ENCODE measurements at regions not wholly inside any gene's neighbourhood (a gene's known extent, or its start where the extent isn't known, plus 50 kb on each side); places are given as distances from the start of the nearest gene placed in this dataset.
"Not testable (repeated sequence)": the region's sequence is repeated elsewhere in the genome, so short reads cannot be mapped to it uniquely, and the experiment has no call there.

DNA sequence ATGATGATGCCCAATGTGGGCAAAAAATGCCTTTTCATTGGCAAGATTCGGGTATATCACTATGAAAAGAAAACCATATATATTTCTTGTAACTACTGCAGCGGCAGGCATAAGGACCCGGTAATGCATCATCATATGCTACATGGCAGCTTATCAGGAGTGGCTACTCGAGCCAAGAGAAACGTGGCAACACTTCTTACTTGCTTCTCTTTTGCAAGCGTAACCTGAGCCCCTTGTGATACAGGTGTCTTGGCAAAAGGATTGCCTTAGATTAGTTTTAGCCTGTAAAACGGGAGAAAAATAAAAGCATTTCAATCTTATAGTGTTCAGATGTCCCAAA, 280.3 kb downstream of the SPRY1 start:
- DNase-seq = no peak

DNA sequence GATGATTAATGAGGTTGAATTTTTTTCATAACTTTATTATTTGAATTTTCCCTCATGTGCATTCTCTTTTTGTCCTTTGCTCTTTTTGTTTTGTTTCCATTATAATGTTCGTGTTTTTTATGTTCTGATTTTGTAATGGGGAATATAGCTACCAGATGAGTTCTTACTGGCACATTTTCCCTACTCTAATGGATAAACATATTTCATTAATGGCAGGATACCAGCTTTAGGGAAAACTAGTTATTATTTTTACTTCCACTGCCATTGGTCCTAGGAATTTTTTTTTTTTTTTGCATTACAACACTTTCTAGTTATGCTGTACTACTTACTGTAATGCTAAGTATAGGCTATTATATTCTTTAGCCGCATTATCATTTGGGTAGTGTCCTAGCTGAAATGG, 286.3 kb downstream of the SPRY1 start:
- no peak for DNase-seq

DNA sequence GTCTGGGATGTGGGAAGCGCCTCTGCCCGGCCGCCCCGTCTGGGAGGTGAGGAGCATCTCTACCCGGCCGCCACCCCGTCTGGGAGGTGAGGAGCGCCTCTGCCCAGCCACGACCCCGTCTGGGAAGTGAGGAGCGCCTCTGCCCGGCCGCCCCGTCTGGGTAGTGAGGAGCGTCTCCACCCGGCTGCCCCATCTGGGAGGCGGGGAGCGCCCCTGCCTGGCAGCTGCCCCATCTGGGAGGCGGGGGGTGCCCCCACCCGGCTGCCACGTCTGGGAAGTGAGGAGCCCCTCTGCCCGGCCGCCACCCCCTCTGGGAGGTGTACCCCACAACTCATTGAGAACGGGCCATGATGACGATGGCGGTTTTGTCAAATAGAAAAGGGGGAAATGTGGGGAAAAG, 288.3 kb downstream of the SPRY1 start:
- not testable (repeated sequence) for DNase-seq

DNA sequence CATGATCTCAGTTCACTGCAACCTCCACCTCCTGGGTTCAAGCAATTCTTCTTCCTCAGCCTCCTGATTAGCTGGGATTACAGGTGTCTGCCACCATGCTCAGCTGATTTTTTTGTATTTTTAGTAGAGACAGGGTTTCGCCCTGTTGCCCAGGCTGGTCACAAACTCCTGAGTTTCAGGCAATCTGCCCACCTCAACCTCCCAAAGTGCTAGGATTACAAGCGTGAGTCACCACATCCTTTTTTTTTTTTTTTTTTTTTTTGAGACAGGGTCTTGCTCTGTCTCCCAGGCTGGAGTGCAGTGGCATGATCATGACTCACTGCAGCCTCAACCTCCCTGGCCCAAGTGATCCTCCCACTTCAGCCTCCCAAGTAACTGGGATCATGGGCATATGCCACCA, 298.9 kb downstream of the SPRY1 start:
- not testable (repeated sequence) for DNase-seq

DNA sequence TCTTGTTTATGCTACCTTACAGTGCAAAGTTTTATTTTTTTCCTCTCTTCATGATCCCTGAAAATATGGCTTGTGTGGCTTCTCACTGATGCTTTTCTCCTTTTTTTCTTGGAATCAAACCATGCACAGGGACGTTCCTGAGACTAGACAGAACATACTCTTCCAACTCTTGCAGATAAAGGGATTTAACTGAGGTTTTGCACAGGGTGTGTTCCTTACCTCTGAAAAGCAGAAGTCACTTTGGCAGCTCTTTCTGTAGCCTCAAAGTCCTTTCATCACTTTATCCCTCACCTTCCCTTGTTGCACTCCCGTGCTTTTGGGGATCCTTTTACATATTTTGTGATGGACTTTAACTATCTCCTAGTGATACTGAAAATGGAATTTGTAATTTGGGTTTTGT, 300.1 kb downstream of the SPRY1 start:
- DNase-seq = peak; percentile 25 to 54

DNA sequence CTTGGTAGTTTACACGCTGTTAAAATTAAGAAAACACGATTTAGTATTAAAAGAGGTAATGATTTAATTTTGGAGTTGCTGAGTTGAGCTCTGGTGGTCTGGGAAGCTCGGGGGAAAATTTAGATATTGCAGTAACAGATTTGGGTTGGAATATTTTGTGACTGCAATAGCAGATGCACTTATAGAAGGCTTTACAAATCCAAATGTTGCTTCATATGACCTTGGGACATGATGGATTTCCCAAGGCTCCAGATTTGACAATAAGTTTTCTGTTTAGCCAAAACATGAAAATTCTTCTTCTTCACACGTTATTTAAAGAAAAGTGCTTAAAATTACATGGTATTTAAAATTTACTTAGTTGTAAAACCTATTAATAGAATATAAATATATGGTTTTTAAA, 302.0 kb downstream of the SPRY1 start:
- DNase-seq = no peak

DNA sequence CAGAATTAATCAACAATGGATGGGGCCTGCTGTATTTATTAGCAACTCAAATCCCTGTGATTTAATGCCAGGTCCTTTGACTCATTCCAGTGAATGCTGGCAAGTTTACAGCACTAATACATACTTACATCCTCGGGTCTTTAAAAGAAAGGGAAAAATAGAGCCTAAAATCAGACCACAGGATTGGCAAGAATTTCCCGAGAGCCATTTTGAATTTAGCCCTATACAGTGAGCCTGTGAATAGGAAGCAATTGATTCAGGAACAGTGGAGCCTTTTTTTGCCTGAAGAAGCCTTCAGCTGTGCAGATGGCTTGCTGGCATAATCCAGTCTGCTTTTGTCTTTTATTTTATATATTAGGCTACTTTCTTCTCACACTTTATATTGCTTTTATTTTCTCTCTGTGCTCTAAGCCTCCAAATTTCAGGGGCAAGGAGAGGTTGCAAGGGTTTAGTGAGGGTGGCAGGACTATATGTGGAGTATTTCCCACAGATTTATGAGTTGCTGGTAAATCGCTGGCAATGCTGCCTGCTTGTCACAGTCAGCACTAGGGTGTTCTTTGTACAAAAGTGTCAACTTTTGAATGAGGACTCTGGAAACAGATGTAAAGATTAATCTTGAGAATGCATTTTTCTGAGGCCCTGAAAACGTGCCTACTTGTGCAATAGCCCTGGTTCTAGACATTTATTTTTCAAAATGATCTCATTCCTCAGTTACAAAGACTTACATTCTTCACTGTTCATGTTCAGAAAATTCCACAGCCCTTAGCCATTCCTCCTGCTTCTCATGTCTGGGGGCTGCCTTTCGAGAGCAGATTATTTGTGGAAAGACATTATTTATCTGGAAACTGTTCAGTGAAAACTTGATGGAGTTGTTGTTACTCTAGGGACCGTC, 303.5 kb downstream of the SPRY1 start:
- no peak for DNase-seq

DNA sequence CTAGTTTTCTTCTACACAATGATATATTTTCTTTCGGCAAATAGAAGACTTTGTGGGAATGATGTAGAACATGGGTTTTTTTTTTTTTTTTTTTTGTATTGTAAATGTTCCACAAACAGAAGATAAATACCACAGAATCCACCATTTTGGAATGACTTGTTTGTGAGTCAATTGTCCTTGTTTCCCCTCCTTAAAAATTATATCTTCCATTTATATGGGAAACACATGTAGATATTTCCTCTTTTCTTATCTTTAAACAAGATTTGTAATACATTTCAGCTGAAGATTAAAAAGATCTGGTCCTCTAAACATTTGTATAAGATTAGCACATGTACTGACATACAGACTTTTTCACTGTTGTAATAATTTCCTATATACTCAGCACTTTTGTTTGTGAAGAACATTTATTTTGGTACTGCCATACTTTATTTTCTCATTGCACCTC, 304.6 kb downstream of the SPRY1 start:
- DNase-seq = no peak

DNA sequence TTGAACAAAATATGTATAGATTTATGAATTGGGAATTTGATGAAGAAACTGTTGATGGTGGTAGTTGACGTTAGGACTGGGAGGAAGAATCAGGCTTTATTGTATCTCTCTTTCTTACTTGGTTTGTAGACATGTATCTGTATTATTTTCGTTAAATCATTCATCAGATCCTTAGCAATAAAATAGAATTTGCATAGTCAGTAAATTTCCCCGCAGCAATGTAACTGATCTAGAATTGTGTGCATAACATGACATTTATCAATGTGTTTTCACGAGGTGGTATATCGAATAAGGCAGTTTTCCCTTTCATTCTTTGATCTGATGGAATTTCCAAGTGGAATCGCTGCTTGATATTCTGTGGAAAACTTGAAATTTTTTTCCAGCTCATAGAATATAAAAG, 308.8 kb downstream of the SPRY1 start:
- DNase-seq = no peak

DNA sequence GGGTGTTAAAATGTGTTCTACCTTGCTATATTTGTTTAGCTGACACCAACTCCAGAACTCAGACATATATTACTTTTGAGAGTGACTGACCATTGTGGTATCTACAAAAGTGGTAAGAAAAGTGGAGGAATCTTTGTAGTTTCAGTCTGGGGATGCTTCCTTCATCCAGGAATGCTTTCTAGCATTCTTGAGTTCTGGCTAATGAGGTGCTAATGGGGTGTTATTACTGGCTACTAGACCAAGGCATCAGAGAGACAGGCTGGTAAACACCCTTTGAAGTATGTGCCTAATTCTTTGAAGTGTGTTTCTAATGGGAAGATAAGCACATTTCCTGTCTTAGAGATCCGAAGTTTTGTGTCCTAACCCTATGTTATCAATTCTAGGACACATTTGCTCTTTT, 310.4 kb downstream of the SPRY1 start:
- DNase-seq = no peak

DNA sequence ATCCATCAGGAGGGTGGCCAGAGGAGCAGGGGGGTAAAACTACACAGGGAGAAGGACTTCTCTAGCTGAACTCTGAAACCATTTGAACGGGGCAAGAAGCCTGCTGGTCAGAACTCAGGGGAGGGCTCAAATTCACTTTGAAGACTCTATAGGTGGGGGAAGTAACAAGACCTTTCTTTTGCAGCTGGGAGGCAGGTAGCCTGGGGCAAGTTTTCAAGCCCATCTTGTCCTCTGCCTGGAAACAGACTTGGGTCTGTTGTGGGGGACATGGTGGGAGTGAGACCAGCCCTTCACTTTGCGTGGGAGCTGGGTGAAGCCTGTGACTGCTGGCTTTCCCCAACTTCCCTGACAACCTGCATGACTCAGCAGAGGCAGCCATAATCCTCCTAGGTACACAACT, 312.3 kb downstream of the SPRY1 start:
- no peak for DNase-seq

DNA sequence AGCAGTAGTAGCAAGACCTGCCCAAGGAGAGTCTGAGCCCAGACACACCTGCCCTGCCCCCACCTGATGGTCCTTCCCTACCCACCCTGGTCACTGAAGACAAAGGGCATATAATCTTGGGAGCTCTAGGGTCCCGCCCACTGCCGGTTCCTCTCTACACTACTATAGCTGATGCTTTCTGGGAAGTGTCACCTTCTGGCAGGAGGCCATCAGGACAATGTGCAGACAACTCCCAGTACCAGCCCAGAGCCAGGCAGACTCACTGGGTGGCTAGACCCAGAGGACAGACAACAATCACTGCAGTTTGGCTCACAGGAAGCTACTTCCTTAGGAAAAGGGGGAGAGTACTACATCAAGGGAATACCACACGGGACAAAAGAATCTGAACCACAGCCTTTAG, 312.7 kb downstream of the SPRY1 start:
- DNase-seq = no peak

DNA sequence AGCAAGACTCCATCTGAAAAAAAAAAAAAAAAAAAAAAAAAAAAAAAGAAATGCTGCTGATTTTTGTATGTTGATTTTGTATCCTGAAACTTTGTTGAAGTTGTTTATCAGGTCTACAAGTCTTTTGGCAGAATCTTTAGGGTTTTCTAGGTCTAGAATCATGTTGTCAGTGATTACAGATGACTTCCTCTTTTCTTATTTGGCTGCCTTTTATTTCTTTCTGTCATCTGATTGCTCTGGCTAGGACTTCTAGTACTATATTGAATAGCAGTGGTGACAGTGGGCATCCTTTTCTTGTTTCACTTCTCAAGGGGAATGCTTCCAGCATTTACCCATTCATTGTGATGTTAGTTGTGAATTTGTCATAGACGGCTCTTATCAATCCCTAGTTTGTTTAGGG, 334.4 kb downstream of the SPRY1 start:
- DNase-seq = peak; percentile 27 to 35

DNA sequence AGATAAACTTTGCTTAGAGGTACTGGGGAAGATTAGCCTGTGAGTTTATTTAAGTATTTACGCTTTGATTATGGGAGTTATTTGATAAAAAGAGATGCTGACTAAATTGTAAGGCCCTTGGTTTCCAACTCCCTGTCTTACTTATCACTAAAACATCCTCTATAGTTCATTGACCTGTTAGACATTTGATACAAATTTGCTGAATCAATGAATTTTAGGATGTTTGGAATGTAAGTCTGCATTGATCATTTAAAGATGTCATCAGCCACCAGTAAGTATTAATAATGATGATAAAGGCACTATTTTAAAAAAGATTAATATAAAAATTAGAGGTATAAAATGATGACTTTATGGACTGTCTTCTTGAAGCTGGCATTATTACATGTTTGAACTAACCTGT, 340.6 kb downstream of the SPRY1 start:
- DNase-seq = no peak

DNA sequence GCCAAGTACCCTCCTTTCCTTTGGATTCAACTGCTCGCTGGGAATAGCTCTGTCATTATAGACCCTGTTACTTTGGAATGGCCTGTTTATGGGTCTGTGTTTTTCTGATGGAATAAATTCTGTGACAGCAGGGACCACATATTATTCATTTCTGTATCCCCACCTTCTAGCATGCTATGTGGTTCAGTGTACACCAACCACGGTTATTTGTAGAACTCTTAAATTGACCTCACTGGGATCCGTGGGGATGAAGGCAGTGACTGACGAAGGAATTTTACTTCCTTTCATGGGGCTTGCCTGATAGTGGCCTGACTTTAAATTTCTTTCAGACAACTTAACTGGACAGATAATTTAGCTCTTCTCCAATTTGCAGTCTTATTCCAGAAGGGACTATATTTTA, 343.2 kb downstream of the SPRY1 start:
- DNase-seq = no peak

DNA sequence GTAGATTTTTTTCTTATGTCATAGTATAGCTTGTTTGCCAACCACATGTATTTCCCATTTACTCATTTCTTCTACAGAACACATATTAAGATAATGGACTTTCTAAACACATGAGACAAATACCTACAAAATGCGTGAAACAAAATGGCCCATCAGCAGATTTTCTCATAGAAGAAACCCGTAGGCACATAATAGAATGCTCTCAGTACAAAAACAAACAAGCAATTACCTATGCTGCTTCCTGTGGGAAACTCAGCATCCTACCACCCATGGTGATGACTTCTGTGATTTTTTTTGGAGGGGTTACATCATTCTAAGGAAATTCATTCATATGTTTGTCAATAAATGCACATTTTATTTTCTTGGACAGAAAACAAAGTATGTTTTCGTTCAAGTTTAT, 343.6 kb downstream of the SPRY1 start:
- no peak for DNase-seq

DNA sequence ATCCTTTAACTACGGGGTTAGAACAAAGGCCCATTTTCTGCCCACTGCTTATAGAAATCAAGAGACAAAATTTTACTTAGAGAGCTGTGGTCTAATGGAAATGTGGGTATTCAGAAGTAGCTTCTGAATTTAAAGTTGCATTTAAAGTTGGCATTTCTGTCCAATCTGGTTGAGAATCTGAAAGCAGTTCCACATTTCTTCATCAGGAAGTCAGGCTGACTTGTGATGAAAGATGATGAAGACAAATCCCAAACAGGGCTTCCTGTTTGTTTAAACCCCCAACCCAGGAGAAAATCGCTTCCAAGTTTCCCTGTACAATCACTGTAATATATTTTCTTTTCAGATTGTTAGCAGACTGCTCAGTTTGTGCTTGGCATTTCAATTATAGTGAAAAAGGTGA, 345.3 kb downstream of the SPRY1 start:
- DNase-seq = peak; percentile 47 to 55

DNA sequence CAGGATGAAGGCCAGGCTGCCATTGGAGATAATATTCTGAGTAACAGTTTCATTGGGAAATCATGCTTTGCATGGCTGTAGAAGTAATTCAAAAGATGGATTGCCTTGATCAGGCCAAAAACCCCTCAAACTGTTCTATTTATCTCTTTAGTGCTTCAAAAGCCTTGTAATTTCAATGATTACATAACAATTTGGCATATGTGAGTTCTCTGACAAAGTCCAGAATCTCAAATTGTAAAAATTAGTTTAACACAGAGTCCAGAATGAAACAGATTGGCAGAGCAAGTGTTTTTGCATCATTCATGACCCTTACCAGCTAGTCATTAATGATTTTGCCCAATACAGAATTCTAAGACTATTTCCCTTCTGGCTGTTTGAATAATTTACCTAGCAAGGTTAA, 347.3 kb downstream of the SPRY1 start:
- DNase-seq = no peak

DNA sequence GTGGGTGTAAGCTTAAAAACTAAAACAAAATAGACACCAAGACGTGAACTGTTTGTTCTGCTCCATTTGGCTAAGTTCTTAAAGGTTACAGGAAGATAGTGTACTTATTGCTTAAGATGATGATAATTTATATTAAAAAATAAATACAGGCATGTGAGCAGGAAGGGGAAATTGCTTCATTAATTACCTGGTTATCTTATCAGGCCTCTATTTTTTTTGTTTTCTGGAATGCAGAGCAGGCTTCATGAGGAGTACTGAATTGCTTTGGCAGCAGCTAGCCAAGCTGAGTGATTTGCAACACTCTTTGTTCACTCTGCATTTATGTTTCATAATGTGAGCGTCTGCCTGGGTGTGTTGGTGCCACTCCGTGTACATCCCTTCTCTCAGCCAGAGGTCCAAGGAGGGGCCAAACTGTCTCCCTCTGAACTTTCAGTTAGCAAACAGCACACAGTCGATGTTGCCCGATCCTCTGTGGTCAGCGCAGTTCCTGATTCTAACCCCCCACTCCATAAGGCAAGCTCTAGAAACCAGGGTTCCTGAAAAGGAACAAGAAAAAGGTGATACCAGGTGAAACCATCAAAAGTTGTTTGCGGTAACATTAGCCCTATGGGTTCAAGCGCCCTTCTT, 348.2 kb downstream of the SPRY1 start:
- DNase-seq = peak; percentile 61 to 76

DNA sequence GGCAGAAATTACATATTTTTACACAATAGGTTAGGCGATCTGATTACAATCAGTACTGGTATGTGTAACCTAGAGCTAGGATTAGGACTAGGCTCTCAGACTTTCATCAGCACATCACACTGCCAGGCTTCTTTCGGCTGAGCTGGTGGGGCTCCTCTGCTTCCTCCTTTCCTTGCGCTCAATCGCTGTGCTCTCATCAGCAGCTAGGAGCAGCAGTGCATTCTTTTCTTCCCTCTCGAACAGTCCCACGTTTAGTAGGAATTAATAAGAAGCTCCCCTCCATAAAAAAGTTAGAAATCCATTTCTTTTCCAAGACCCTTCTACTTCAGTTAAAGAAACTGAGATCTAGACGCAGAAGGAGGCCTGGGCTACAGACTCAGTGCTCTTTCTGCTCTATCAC, 350.4 kb downstream of the SPRY1 start:
- peak; percentile 75 to 82 for DNase-seq

DNA sequence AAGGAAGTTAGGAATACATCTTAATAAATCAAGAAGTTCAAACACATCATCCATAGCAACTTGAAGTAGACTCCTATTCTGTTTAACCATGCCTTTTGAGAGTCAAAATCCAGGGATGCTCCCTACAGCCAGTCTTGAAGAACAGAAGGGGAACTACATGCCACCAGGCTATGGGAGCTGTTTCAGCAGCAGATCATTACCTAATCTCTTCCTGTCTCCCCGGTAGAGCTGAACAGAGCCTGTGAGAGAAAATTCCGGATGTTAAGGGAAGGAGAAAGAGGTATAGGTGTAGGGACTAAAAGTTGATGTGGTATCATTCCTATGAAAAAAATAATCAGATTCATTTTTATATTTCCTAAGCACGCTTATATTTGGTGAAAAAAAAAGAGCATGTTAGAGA, 352.2 kb downstream of the SPRY1 start:
- peak; percentile 58 to 64 for DNase-seq

DNA sequence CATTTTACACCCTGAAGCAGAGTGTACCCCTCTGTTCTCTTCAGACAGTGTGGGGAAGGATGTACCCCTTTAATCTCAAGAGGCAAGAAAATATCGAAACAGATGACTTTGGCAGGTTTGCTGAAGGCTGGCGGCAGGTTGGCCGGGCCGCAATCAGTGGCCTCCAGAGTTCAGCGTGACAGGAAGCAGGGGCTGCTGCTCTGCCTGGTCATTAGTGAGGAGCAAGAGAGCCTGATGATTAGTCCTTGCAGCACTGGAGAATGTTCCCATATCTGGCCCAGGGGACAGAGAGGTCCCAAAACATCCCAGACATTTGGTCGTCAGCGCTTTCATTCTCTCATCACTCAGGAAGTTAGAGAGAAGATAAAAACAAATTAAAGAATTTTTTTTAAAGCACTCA, 352.8 kb downstream of the SPRY1 start:
- DNase-seq = no peak

DNA sequence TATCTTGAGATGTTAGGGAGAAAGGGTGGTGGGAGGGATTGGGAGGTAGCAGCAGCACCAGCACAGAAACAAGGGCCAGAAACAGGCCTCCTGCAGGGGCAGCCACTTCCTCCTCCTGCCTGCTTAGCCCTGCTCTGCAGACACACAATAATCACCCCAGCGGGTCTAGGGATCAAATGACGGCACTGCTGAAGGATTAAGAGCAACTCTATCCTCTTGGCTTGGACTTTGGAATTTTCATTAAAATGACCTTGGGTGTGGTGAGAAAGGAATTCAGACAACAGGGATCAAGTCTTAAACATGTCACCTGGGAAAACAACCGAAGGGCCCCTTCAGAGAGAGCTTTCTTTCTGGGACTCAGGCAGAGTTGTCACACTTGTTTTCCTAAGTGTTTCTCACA, 353.4 kb downstream of the SPRY1 start:
- DNase-seq = peak; percentile 59 to 72

DNA sequence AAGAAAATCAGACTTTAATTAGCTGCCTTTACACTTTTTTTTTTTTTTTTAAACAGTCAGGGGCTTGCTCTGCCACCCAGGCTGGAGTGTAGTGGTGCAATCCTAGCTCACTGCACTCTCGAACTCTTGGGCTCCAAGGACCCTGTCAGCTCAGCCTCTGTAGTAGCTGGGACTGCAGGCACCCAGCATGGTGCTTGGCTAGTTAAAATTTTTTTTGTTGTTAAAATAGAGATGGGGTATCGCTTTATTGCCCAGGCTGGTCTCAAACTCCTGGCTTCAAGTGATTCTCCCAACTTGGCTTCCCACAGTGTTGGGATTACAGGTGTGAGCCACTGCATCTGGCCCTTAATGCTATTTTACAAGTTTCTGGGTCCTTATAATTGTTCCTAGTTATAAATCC, 359.1 kb downstream of the SPRY1 start:
- DNase-seq = no peak

DNA sequence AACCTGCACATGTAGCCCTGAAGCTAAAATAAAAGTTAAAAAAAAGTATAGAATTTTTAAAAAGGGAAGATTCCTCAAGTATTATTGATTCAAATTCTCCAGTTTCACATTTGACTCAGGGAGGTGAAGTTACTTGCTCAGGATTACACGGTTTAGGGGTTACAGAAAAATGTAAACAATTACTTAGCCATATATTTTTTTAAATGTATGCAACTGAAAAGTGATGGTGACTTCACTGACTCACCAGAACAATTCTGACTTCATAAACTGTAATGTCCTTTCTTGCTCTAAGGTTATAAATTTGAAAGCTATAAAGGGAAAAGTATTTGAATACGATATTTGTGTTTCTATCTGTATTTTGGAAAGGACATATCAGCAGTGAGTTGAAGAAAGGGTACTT, 371.2 kb downstream of the SPRY1 start:
- DNase-seq = no peak

Measured in Kasumi-1 (cell line).